Fibroblast of the conjunctiva (primary cell): ENCODE measurements at regions not wholly inside any gene's neighbourhood (a gene's known extent, or its start where the extent isn't known, plus 50 kb on each side); places are given as distances from the start of the nearest gene placed in this dataset.
"Not testable (repeated sequence)": the region's sequence is repeated elsewhere in the genome, so short reads cannot be mapped to it uniquely, and the experiment has no call there.

Experiments used
- DNase-seq: peaks from one replicate; pipeline ENCODE4 v3.0.0-alpha.2; 2010; ENCODE audit warnings: low read depth

DNA sequence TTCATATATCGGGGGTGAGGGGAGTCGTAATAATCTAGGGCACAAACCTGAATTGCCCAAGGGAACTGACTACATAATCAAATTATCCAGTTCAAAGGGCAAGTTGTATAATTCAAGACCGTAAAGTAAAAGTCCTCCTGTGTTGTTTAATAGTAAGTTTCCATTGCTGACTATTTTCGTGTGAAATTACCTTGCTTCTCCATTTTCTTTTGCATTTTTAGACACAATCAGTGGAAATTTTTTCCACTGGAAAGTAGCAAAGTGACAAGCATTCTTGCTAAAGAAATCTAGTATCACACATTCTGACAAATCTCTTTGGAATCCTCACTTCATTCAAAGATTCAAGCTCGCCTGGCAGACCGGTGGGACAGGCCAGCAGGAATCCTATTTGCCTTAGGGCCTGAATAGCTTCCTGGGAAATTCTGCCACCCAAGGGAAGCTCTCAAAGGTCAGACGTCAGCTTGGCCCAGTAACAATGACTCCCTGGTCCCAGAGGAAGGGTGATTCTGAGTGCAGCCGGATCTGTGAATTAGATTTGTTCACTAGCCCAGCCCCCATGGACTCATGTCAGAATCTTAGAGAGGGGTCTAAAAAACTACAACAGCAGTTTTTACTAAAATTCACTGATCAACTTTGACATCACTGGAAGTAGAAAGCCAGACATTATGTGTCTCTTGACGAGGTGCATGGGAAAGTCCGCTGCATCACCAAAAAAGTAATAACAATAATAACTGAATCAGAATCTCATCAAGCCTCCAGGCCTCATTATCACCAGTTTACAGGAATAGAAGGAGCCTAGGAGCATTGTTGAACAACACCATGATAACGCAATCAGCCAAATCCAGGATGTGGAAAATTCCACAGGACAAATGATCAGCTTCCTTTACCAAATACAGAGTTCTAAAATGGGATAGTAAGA is 161.0 kb downstream of the SKIDA1 start:
- no peak for DNase-seq

DNA sequence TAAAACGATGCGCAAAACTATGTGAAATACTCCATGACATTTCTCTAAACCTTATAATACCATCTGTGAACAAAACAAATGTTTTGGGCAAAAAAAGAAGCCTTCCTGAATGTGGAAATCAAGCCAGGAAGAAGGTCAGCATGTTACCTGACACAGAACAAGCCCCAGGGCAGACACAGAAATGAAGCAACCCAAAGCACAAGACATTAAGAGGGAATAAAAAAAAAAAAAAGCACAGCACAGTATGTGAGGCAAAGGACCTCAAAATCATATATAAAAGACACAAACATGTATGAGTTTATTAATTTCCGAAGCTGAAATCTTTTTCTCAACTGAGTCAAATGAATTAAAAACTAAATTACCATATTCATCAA is 161.8 kb downstream of the SKIDA1 start:
- no peak for DNase-seq

DNA sequence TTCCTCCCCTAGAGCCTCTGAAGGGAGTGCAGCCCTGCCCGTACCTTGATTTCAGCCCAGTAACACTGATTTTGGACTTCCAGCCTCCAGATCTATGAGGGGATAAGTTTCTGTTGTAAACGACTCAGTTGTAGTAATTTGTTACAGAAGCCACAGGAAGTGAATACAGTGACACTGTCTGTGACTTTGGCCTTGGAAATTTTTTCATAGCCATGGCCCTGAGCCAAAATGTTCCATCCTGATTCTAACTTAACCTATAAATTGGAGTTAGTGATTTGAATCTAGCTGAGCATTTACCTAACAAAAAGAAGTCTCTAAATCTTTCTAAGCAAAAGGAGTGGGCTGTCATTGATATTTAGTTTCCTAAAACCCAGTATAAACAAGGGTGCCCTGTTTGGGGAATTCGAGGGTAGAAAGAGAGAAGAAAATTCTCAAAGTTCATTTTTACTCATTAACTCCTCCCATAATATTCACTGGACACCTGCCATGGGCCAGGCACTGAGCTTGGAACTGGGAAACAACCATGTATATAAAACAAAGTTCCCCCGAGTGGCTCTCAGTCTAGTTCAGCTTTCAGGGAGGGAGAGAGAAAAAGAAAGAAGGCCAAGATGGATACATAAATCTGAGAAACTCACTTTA is 162.3 kb downstream of the SKIDA1 start:
- DNase-seq: no peak

DNA sequence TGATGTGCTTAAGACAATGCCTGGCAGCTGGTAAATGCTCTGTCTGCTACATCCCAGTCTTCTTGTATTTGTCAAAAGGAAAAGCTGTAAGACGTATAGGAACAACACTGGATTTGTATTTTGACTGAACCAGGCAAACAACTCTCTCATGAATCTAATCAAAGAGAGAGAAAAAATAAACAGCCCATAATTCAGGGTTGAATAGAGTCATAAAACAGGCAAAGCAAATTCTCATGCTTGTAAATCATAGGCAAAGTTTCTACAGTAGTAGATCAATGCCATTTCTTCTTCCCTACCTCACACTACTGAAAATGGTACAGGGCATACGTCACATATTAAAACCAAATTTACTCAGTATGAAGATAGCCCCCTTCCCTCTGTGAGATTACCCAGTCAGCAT is 166.3 kb downstream of the SKIDA1 start:
- DNase-seq: no peak

DNA sequence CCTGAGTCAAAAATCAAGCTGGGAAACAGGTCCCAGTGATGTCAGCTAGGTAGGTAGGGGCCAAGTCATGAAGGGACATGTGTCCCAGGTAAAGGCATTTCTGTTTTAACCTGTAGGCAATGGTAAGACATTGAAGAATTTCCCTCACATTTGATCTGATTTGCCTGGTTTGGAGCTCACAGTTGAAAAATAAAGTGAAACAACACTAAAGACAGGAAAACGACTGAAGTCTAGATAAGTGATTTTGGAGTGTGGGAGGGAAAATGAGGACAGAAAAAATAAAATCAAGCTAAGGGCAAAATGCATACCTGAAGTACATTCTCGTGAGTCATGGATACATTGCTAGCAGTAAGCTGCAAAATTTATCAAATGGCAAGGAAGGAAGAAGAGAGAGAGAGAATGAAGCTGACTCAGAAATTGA is 169.9 kb downstream of the SKIDA1 start:
- no peak for DNase-seq

DNA sequence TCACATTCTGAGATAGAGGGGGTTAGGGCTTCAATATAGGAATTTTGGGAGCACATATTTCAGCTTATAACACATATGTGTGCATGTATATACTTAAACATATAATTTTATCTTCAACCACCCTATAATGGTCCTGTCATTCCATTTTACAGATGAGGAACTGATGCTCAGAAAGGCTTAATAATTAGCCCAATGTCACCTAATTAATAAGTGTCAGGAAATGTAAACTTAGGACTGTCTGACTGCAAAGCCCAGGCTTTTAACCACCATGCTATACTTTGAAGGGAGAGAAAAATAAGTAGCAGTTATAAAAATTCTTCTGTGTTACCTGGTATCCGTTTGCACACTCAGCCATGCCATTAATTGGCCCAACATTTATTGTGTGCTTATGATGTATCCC is 172.6 kb downstream of the SKIDA1 start:
- no peak for DNase-seq

DNA sequence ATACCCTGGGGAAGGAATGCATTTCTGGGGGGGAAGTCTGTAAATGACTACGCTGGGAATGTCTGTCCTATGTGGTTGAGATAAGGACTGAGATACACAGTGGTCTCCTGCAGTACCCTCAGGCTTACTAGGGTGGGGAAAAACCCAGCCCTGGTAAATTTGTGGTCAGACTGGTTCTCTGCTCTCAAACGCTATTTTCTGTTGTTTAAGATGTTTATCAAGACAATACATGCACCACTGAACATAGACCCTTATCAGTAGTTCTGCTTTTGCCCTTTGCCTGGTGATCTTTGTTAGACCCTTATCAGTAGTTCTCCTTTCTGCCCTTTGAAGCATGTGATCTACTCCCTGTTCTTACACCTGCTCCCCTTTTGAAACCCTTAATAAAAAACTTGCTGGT is 173.9 kb downstream of the SKIDA1 start:
- not testable (repeated sequence) for DNase-seq

DNA sequence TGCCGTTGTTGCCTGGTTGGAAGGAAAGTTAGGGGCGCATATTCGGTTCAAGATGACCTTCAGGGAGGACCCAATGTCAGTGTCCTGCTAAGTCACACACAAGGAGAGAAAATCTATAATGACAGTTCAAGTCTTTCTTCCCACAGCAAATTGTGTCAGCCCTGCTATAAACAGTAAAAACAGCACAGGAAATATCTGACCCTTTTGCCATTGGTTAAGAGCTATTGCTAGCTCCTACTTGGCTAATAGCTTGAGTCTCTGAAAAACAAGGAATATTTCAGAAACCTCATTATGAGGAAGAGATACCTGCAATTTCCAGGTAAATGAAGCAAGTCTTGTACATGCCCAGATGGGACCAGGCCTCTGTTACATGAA is 175.6 kb downstream of the SKIDA1 start:
- no peak for DNase-seq

DNA sequence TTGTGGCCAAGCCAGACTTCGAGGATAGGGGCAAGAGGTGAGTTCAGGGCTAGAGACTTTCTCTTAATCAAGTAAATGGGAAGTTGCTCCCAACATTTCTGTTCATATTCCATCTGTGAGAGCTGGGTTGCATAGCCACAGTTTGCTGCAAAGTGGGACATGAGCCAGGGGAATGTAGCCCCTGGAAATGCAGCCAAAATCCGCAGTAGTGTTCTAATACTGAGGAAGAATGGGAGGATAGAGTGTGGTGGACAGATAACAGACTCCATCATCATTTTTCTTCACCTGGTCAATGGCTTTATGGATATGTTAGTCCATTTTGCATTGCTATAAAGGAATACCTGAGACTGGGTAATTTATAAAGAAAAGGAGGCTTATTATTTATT is 177.7 kb downstream of the SKIDA1 start:
- no peak for DNase-seq

DNA sequence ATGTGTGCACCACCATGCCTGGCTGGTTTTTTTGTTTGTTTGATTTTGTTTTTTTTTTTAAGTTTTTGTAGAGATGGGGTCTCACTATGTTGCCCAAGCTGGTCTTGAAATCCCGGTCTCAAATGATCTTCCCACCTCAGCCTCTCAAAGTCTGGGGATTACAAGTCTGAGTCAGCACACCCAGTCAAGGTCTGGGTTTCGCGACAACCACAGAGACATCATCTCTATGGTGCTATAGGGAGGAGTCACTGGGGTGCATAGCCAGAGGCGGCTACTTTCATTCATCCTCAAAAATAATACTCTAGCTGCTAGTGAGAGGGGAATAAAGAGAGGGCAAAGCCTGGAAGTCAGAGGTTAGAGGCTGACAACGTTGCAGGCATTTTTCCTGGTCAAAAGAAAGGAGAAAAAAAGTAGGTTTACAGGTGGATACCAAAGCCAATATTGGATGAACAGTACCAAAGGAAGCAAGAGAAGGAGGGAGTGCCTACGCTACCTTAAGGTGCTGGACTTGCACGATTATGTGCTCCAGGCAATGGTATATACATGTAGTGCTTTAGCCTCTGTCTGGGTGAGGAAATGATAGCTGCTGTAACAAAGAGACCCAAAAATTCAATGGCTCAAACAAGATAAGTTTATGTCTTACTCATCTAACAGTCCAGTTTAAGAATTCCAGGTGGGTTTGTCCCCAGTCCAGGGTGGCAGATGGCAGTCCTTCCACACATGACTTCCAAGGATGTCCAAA is 178.3 kb downstream of the SKIDA1 start:
- DNase-seq: no peak

DNA sequence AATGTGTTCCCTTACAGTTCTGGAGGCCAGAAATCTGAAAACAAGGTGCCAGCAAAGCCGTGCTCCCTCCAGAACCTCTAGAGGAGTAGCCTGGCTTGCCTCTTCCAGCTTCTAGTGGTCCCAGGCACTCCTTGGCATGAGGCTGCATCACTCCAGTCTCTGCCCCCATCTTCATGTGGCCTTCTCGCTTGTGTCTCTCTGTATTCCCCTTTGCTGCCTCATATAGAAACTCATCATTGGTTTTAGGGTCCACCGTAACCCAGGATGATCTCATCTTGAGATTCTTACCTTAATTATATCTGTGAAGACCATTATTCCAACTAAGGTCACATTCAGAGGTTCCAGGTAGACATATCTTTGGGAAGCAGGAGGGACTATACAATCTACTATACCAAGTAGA is 182.4 kb downstream of the SKIDA1 start:
- DNase-seq: no peak

DNA sequence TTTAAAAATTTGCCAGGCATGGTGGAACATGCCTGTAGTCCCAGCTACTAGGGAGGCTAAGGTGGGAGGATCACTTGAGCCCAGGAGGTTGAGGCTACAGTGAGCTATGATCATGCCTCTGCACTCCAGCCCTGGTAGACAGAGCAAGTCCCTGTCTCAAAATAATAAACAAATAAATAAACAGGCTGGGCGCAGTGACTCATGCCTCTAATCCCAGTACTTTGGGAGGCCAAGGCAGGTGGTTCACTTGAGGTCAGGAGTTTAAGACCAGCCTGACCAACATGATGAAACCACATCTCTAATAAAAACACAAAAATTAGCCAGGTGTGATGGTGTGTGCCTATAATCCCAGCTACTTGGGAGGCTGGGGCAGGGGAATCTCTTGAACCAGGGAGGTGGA is 183.0 kb downstream of the SKIDA1 start:
- DNase-seq: not testable (repeated sequence)

DNA sequence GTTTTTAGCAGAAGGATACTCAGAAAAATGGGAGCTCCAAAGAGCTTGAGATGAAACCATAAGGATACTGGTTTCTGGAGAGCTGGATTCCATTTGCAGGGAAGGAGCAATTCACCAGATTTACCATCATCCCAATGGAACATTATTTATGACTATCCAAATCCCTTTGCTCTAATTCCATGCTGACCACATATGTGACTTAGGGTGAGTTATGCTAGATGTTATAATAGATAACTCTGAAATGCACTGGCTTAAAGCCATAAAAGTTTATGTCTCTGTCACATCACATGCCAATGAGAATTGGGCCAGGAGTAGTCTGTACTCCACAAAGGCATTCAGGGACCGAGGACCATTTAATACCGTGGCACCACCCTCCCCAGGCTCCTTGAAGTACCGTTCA is 185.2 kb downstream of the SKIDA1 start:
- no peak for DNase-seq

DNA sequence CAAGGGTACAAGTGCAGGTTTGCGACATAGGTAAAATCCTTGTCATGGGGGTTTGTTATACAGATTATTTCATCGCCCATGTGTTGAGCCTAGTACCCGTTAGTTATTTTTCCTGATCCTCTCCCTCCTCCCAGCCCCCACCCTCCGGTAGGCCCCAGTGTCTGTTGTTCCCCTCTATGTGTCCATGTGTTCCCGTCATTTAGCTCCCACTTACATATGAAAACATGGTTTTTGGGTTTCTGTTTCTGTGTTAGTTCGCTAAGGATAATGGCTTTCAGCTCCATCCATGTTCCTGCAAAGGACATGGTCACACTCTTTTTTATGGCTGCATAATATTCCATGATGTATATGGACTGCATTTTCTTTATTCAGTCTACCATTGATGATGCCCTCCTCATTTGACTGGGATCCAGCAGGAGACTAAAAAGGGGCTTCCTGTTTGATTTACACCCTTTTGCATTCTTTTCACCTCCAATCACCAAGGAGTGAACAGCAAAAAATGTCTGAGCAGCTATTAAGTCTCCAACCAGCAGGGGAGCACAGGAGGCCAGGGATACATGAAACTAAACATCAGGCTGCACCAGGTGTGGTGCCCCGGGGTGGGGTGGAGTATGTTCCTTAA is 188.2 kb downstream of the SKIDA1 start:
- DNase-seq: no peak

DNA sequence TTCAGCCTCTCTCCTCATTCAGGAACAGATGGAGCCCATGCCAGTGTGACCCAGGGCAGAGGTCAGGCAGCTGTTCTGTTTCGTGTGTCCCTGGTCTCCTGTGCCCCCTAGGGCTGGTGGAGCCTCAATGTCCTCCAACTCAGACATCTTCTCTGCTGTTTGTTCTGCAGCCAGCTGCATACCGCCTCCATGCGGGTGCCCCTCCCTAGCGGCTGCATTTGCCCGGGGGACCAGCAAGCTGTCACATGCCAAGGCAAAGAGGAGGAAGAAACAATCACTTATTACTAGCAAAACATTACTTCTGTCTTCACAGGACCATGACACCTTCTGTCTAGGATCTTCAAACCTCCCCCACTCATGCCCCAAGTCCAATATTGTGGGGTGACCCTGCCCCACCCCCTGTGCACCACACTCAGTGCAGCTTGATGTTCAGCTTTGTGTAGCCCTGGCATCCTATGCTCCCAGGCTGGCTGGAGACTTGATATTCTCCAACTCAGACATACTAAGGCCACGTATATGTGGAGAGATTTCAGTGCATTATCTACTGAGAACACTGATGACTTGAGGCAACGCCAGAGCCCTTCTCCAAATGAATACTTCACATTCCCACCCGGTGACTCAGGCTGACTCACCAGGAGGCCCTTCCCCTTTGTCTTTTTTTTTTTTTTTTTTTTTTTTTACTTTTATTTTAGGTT is 188.9 kb downstream of the SKIDA1 start:
- peak; percentile 94 for DNase-seq

DNA sequence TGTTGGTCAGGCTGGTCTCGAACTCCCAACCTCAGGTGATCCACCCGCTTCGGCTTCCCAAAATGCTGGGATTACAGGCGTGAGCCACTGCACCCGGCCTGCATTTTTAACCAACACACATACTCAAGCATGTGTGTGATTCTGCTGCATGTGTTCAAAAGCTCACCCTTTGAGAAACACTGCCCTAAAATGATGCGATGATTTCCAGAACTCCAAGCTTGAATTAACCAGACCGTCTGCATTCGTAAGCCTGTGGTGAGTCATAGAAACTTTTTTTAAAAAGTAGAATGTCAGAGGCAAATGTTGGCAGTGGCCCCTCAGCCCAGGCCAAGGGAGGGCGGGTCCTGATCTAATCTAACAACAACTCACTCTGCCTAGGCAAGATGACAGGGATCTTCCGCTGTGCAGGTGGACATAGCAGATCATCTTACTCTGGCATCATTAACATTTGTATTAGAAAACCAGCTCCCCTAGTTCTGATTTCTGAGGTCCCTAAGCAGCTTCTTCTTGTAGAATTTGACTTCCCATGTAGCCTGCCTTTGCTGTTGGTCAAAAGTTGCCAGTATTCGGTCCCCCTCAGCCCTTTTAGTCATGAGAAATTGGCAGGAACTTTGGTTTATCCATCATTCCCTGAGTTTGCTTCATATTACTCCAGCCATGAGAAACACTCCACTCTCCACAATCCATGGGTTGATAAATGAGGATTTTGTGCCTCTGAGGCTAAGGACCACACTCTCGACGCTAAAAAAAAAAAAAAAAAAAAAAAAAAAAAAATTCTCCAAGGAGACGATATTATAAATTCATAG is 190.4 kb downstream of the SKIDA1 start:
- peak; percentile 82 for DNase-seq

DNA sequence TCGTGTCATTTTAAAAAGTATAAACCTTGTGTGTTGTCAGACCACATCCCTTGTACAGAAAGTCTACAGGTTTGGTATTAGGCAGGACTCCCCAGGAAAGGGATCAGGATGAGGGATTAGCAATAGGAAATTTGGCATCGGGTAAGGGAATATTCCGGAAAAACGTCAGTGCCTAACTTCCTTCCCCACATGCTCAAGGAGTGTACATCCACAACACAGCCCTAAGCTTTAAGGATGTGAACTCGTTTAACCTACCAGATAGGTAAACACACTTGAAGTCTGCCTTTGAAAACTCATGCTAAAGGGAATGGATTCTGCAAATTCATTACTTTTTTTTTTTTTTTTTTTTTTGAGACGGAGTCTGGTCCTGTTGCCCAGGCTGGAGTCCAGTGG is 194.9 kb downstream of the SKIDA1 start:
- DNase-seq: no peak

DNA sequence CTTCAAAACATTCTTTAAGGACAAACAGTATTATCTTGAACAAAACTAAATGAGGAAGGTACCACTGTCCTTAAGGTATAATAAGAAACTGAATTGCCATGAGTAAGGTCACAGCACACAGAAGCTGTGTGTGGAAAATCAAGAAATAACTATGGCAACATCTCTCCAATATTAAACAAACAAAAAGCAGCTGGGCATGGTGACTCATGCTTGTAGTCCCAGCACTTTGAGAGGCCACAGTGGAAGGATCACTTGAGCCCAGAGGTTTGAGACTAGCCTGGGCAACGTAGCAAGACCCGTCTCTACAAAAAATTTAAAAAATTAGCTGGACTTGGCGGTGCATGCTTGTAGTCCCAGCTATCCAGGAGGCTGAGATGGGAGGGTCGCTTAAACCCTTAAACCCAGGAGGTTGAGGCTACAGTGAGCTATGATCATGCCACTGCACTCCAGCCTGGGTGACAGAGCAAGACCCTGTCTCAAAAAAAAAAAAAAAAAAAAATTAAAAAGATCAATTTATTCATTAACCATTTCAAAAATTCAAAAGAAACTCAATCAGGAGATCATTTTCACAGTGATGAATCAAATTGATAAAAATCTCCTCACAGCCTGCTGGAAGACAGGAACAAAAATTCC is 195.4 kb downstream of the SKIDA1 start:
- peak; percentile 86 for DNase-seq

DNA sequence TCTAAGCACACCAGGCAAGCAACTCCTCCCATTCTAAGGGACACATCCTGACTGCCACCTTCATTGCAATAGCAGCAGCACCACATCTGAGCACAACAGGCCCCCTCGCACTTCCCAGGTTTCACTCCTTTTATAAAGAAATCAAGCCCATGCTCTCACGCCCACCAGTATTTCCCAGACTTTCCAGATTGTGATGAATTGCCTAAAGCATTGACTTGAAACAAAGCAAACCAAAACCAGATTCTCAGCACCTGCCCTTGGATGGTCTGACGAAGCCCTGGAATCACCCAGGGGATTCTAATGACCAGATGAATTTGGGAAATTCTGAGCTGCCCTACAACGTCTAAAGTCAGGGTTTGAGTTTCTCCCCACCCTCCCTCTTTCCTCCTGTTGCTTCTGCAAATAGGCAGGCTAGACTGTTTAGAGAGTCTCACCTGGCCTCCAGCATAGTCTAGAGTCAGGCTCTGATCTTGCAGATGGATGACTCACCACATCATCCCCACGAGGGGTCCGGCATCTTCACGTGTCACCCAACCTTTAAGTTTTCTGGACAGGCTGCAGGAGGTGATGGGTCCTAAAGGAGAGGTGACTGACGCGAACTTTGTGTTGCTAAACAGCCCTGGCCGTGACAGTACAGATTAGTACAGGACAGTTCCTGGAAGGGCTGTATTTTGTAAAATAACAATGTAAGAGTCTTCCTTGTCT is 198.0 kb downstream of the SKIDA1 start:
- no peak for DNase-seq
